ENCODE measurements at regions not wholly inside any gene's neighbourhood (a gene's known extent, or its start where the extent isn't known, plus 50 kb on each side); places are given as distances from the start of the nearest gene placed in this dataset.
"Not testable (repeated sequence)": the region's sequence is repeated elsewhere in the genome, so short reads cannot be mapped to it uniquely, and the experiment has no call there.

GRCh38 chr14:96682401-96682800 lies 114.8 kb upstream of the VRK1 start:
- DNase-seq (ENCODE audit: insufficient read length, low spot score) (no peak), FAIRE-seq (no peak)

- FAIRE-seq = no peak
- DNase-seq (ENCODE audit: insufficient read length, low spot score) = no peak
These were observed 113.5 kb upstream of the VRK1 start for GRCh38 chr14:96683562-96684289.

DNA sequence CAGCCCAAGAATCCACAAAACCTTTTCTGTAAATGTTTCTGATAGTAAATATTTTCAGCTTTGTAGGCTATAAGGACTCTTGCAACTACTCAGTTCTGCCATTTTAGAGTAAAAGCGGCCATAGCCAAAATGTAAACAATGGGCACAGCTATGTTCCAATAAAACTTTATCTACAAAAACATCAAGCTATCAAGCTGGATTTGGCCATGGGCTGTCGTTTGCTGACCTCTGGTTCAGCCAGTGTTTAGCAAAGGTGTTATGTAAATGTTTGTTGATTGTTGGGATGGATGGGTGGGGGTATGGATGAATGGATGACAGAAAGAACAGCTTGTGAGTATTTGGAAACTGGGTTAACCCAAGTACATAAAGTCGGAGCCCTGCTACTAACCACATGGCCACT lies 111.1 kb upstream of the VRK1 start:
- DNase-seq (ENCODE audit: insufficient read length, low spot score) (no peak), FAIRE-seq (no peak)

GRCh38 chr14:96688629-96689028 lies 108.6 kb upstream of the VRK1 start:
- DNase-seq (ENCODE audit: insufficient read length, low spot score) (no peak), FAIRE-seq (no peak)

- FAIRE-seq (no peak), DNase-seq (ENCODE audit: insufficient read length, low spot score) (no peak)
These were observed 106.3 kb upstream of the VRK1 start for GRCh38 chr14:96690713-96691383.

DNA sequence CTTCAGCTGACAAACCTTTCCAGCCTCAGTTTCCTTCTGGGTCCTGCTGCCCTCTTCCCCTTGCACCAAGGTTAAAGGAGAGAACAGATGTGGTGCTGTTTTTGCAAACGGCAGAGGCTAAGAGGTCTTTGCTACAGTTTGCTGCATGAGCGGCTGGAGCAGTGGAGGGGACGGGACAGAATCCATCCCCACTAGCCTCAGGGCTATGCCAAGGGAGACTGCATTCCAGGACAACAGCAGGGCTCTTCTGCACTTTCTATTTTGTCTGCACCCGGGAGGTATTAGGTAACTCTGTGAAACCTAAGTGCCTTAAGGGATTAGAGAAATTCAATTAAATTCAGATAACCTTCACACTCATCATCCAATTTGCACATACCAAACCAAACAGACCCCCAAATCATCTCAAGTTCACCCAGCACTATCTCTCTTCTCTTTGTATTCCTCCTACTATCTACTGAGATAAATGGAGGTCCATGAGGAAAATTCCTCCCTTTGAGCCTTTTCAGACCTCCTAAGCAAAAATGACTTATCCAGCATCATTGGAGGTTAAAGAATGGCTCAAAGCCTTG lies 103.8 kb upstream of the VRK1 start:
- FAIRE-seq (no peak), DNase-seq (ENCODE audit: insufficient read length, low spot score) (no peak)

GRCh38 chr14:96693987-96694386 lies 103.2 kb upstream of the VRK1 start:
- DNase-seq (ENCODE audit: insufficient read length, low spot score) = no peak
- FAIRE-seq = no peak

DNA sequence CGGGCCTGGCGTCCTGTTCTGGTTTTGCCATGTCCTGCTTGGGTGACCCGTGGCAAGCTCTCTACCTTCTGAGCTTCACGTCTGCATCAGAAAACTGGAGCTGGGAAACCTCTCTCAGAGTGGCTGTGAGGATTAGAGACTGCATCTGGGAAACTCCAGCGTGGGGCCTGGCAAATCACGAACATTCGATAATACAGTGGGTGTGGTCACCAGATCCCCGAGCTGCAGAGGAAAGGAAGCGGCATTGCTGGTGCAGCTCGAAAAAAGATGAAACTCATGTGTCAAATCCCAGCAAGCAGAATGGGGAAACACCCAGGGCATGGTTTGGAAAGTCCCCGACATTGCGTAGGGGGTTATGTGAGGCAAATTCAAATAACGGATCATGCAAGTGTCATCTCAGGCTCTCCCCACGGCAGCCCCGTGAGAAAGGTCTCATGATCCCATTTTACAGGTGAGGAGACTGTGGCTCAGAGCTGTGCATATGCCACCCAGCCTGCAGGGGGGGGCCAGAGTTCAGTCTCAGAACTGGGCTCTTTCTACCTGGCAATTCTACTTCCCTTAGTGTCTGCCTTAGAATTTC lies 98.1 kb upstream of the VRK1 start:
- DNase-seq (ENCODE audit: insufficient read length, low spot score) = no peak

DNA sequence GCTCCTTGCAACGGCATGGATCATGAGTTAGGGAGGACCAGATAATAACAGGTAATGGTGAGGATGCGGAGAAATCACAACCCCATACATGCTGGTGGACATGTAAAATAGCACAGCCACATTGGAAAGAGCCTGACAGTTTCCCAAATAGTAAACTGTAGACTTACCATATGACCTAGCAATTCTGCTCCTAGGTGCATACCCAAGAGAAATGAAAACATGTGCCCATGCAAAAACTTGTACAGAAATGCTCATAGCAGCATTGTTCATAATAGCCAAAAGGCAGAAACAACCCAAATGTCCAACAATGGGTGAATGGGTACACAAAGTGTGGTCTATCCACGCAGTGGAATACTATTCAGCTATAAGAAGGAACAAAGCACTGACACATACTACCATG lies 97.5 kb upstream of the VRK1 start:
- FAIRE-seq = no peak
- DNase-seq (ENCODE audit: insufficient read length, low spot score) = no peak

More for the DNA sequence above, 98.1 kb upstream of the VRK1 start:
- no peak for FAIRE-seq

DNA sequence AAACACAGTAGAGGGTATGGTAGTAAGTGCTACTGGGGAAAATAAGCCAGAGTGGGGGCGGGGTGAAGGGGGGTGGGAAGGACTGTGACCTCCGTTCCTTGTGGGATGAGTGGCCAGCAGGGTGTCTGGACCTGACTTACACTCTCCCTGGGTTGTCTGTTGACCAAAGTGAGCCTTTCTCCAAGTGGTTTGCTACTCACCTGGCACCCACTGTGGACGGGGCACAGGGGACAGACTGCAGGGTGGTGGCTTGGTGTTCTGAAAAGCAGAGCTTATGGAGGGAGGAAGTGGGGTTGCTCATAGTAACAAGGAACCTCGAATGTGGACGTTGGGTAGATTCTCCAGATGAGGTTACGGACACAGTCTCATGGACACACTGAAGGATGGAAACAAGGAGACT lies 94.4 kb upstream of the VRK1 start:
- FAIRE-seq = no peak

GRCh38 chr14:96705422-96706092 lies 91.6 kb upstream of the VRK1 start:
- DNase-seq (ENCODE audit: insufficient read length, low spot score) (no peak), FAIRE-seq (no peak)

More for the DNA sequence above, 94.4 kb upstream of the VRK1 start:
- DNase-seq (ENCODE audit: insufficient read length, low spot score) = no peak

GRCh38 chr14:96706893-96707292 lies 90.3 kb upstream of the VRK1 start:
- DNase-seq (ENCODE audit: insufficient read length, low spot score) = no peak
- no peak for FAIRE-seq

DNA sequence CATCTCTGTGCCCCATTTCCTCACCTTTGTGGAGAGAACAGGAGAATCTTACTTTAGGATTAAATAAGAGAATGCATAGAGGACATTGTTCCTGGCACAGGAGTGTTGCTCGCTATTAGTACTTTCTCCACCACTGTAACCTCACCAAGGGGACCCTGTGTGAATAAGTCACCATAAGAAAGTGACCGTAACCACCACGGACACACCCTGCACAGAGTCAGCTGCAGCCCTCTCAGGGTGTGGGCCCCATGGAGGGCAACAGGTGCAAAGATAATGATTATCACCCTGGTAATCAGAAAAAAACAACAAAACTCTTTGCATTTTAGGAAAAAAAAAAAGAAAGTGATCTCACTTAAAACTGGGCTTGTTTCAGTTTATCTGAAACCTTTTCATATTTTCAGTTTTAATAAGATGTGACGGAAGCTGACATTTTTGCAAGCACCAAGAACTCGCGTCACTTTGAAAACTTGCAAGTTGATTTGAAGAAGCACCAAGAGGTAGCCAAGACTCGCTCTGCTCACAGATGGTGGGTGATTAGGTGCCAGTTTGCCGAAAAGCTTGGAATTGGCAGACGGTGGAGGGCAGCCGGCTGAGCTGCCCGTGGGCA lies 87.0 kb upstream of the VRK1 start:
- no peak for DNase-seq (ENCODE audit: insufficient read length, low spot score)
- FAIRE-seq = no peak

- FAIRE-seq (no peak), DNase-seq (ENCODE audit: insufficient read length, low spot score) (no peak)
These were observed 85.5 kb upstream of the VRK1 start for GRCh38 chr14:96711559-96712267.

GRCh38 chr14:96713426-96713825 lies 83.8 kb upstream of the VRK1 start:
- DNase-seq (ENCODE audit: insufficient read length, low spot score) (no peak), FAIRE-seq (no peak)

DNA sequence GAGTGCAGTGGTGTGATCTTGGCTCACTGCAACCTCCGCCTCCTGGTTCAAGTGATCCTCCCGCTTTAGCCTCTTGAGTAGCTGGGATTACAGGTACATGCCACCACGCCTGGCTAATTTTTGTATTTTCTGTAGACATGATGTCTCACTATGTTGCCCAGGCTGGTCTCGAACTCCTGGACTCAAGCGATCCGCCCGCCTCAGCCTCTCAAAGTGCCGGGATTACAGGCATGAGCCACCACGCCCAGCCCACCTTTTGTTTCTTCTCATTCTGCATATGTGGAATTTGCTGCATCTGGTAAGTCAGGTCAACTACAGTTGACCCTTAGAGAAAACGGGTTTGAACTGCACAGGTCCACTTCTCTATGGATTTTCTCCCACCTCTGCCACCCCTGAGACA lies 82.6 kb upstream of the VRK1 start:
- not testable (repeated sequence) for FAIRE-seq; DNase-seq (ENCODE audit: insufficient read length, low spot score)

DNA sequence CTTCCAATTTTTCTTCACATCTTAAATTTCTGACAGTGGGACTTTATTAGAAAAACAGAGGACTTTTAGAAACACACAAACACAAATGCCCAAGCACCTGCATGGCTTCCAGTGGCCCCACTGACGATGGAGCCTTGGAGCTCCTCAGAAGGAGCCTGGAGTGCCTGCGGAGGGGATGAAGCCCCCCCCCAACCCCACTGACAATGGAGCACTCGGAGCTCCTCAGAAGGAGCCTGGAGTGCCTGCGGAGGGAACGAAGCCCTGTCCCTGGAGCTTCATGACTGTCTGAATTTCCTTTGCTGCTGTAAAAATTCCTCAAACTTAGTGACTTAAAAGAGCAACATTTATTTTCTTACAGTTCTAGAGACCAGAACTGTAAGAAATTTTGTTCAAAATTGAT lies 80.1 kb upstream of the VRK1 start:
- no peak for DNase-seq (ENCODE audit: insufficient read length, low spot score)
- no peak for FAIRE-seq

- DNase-seq (ENCODE audit: insufficient read length, low spot score) (no peak), FAIRE-seq (no peak)
These were observed 78.8 kb upstream of the VRK1 start for GRCh38 chr14:96718407-96718806.

GRCh38 chr14:96720702-96721101 lies 76.5 kb upstream of the VRK1 start:
- FAIRE-seq; DNase-seq (ENCODE audit: insufficient read length, low spot score): not testable (repeated sequence)

- DNase-seq (ENCODE audit: insufficient read length, low spot score) (no peak), FAIRE-seq (no peak)
These were observed 74.4 kb upstream of the VRK1 start for GRCh38 chr14:96722736-96723135.
